HG03097 (cell line): ENCODE measurements at regions not wholly inside any gene's neighbourhood (a gene's known extent, or its start where the extent isn't known, plus 50 kb on each side); places are given as distances from the start of the nearest gene placed in this dataset.

Experiments used
- ATAC-seq: cut with Tn5 transposase; IDR thresholded peaks from one replicate; pipeline ENCODE4 v1.9.1; 2021; ENCODE audit not compliant: unreplicated experiment, low FRiP score

- ATAC-seq: no peak
Observed at GRCh38 chr20:10724449-10725173, 50.8 kb upstream of the JAG1 start.

- ATAC-seq: no peak
Observed at GRCh38 chr20:10728873-10729670, 55.3 kb upstream of the JAG1 start.

- no peak for ATAC-seq
Observed at GRCh38 chr20:10729785-10730184, 56.0 kb upstream of the JAG1 start.

GRCh38 chr20:10730629-10731183 is 56.9 kb upstream of the JAG1 start:
- ATAC-seq: no peak

GRCh38 chr20:10731190-10731965 is 57.6 kb upstream of the JAG1 start:
- ATAC-seq: no peak

- ATAC-seq: no peak
Observed at GRCh38 chr20:10733122-10733521, 59.3 kb upstream of the JAG1 start.

- ATAC-seq: no peak
Observed at GRCh38 chr20:10735195-10735949, 61.6 kb upstream of the JAG1 start.

GRCh38 chr20:10739134-10739533 is 65.3 kb upstream of the JAG1 start:
- ATAC-seq: no peak

- ATAC-seq: no peak
Observed at GRCh38 chr20:10739566-10739965, 65.8 kb upstream of the JAG1 start.

- ATAC-seq: no peak
Observed at GRCh38 chr20:10741060-10741459, 67.3 kb upstream of the JAG1 start.

GRCh38 chr20:10745790-10746189 is 72.0 kb upstream of the JAG1 start:
- no peak for ATAC-seq

- no peak for ATAC-seq
Observed at GRCh38 chr20:10747019-10747418, 73.2 kb upstream of the JAG1 start.

GRCh38 chr20:10749084-10749483 is 75.3 kb upstream of the JAG1 start:
- no peak for ATAC-seq

GRCh38 chr20:10752206-10752605 is 78.4 kb upstream of the JAG1 start:
- no peak for ATAC-seq

- no peak for ATAC-seq
Observed at GRCh38 chr20:10754824-10755223, 81.0 kb upstream of the JAG1 start.

GRCh38 chr20:10758446-10758845 is 84.6 kb upstream of the JAG1 start:
- ATAC-seq: no peak

GRCh38 chr20:10761232-10761631 is 87.4 kb upstream of the JAG1 start:
- ATAC-seq: no peak

- no peak for ATAC-seq
Observed at GRCh38 chr20:10761786-10762185, 88.0 kb upstream of the JAG1 start.

- no peak for ATAC-seq
Observed at GRCh38 chr20:10762216-10762615, 88.4 kb upstream of the JAG1 start.

- no peak for ATAC-seq
Observed at GRCh38 chr20:10763112-10763511, 89.3 kb upstream of the JAG1 start.
